Ishikawa (cell line): ENCODE measurements at regions not wholly inside any gene's neighbourhood (a gene's known extent, or its start where the extent isn't known, plus 50 kb on each side); places are given as distances from the start of the nearest gene placed in this dataset.

Experiments
- CEBPB ChIP-seq: IDR thresholded peaks from 2 replicates; pipeline ENCODE4 v1.6.1; 2012
- CREB1 ChIP-seq: IDR thresholded peaks from 2 replicates; pipeline ENCODE4 v1.6.1; 2012; ENCODE audit warnings: low read depth
- EP300 ChIP-seq: IDR thresholded peaks from 2 replicates; pipeline ENCODE4 v1.6.1; 2012; ENCODE audit warnings: borderline replicate concordance
- NFIC ChIP-seq: IDR thresholded peaks from 2 replicates; pipeline ENCODE4 v1.6.1; 2012
- RAD21 ChIP-seq: IDR thresholded peaks from 2 replicates; pipeline ENCODE4 v1.6.1; 2012; ENCODE audit warnings: low read depth
- TAF1 ChIP-seq: IDR thresholded peaks from 2 replicates; pipeline ENCODE4 v1.6.1; 2012; ENCODE audit warnings: low read depth, mild to moderate bottlenecking
- ZBTB7A ChIP-seq: IDR thresholded peaks from 2 replicates; pipeline ENCODE4 v1.6.1; 2012; ENCODE audit warnings: low read depth
- TF ChIP-seq, protein P1 (sequence below): IDR thresholded peaks from 2 replicates; pipeline ENCODE4 v1.6.1; 2012; ENCODE audit warnings: low read depth, mild to moderate bottlenecking
- TF ChIP-seq, protein P2 (sequence below): IDR thresholded peaks from 2 replicates; pipeline ENCODE4 v1.6.1; 2012
- TF ChIP-seq, protein P3 (sequence below): IDR thresholded peaks from 2 replicates; pipeline ENCODE4 v1.6.1; 2012

DNA sequence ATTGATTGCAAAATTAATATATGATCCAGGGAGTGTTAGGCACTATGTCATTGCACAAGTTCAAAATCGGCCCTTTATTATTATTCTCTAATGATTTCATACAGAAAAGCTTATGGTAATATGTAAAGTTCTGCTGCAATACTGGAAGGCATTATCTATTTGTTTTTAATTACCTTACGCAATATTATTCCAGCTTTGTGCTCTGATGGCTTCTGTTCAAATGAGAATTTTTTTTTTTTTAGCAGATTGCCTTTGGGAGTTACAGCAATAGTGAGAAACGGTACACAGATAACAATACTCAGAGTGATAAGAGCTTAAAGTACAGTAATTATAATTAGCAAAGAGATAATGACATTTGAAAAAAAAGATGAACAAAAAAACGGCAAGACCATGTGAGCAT is 602.2 kb upstream of the ALCAM start:
- TF ChIP-seq ZBTB7A = no peak
- TF ChIP-seq TAF1 = no peak
- TF ChIP-seq, protein P1, sequence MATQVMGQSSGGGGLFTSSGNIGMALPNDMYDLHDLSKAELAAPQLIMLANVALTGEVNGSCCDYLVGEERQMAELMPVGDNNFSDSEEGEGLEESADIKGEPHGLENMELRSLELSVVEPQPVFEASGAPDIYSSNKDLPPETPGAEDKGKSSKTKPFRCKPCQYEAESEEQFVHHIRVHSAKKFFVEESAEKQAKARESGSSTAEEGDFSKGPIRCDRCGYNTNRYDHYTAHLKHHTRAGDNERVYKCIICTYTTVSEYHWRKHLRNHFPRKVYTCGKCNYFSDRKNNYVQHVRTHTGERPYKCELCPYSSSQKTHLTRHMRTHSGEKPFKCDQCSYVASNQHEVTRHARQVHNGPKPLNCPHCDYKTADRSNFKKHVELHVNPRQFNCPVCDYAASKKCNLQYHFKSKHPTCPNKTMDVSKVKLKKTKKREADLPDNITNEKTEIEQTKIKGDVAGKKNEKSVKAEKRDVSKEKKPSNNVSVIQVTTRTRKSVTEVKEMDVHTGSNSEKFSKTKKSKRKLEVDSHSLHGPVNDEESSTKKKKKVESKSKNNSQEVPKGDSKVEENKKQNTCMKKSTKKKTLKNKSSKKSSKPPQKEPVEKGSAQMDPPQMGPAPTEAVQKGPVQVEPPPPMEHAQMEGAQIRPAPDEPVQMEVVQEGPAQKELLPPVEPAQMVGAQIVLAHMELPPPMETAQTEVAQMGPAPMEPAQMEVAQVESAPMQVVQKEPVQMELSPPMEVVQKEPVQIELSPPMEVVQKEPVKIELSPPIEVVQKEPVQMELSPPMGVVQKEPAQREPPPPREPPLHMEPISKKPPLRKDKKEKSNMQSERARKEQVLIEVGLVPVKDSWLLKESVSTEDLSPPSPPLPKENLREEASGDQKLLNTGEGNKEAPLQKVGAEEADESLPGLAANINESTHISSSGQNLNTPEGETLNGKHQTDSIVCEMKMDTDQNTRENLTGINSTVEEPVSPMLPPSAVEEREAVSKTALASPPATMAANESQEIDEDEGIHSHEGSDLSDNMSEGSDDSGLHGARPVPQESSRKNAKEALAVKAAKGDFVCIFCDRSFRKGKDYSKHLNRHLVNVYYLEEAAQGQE = no peak
- no peak for TF ChIP-seq RAD21
- TF ChIP-seq CREB1 = no peak
- TF ChIP-seq, protein P2, sequence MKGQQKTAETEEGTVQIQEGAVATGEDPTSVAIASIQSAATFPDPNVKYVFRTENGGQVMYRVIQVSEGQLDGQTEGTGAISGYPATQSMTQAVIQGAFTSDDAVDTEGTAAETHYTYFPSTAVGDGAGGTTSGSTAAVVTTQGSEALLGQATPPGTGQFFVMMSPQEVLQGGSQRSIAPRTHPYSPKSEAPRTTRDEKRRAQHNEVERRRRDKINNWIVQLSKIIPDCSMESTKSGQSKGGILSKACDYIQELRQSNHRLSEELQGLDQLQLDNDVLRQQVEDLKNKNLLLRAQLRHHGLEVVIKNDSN = no peak
- TF ChIP-seq EP300 = no peak
- no peak for TF ChIP-seq CEBPB
- TF ChIP-seq, protein P3, sequence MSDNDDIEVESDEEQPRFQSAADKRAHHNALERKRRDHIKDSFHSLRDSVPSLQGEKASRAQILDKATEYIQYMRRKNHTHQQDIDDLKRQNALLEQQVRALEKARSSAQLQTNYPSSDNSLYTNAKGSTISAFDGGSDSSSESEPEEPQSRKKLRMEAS = no peak
- TF ChIP-seq NFIC = no peak
